ENCODE measurements at regions not wholly inside any gene's neighbourhood (a gene's known extent, or its start where the extent isn't known, plus 50 kb on each side); places are given as distances from the start of the nearest gene placed in this dataset.

DNA sequence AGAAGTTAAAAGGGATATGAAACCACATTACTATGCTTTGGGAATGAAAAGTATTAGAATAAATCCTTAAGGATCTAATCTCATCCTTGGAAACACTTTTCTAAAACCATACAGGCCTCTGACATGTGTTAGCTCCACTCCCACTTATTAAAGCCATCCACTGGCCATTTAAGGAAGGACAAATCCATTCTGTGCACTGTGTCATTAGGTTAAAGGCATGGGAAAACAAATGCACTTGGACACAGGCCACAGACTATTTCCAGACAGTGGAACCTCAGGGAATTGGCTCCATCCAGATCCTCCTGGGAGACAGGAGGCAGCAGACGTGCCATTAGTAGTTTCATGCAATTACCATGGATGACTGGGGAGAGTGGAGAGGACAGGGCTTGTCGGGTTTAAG is 454.9 kb downstream of the ENC1 start:
- FAIRE-seq (no peak), DNase-seq (ENCODE audit: extremely low spot score, insufficient read length, low read depth) (no peak)

GRCh38 chr5:74184649-74185048 is 455.9 kb downstream of the ENC1 start:
- DNase-seq (ENCODE audit: extremely low spot score, insufficient read length, low read depth) = no peak
- no peak for FAIRE-seq

- FAIRE-seq = no peak
- no peak for DNase-seq (ENCODE audit: extremely low spot score, insufficient read length, low read depth)
Measured at GRCh38 chr5:74183041-74183440, 457.5 kb downstream of the ENC1 start.

GRCh38 chr5:74182603-74183002 is 457.9 kb downstream of the ENC1 start:
- no peak for FAIRE-seq

GRCh38 chr5:74179701-74180100 is 460.8 kb downstream of the ENC1 start:
- no peak for FAIRE-seq
- no peak for DNase-seq (ENCODE audit: extremely low spot score, insufficient read length, low read depth)

More at GRCh38 chr5:74182603-74183002, 457.9 kb downstream of the ENC1 start:
- no peak for DNase-seq (ENCODE audit: extremely low spot score, insufficient read length, low read depth)

- FAIRE-seq = no peak
Measured at GRCh38 chr5:74179179-74179578, 461.3 kb downstream of the ENC1 start.

DNA sequence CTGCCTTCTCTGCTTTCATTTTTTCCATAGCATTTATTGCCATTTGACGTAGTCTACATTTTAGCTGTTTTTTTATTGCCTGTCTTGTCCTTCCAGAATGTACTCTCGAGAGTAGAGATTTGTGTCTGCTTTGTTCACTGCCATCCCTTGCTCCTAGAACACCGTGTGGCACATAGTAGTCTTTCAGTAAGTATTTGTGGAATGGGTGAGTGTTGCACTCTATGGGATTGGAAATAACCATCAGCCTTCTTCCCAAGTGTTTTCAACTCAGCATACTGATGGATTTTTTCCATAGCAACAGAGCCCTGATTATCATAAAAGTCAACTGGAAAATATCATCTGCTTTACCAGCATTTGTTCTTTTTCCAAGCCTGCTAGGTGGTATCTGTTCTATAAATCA is 462.6 kb downstream of the ENC1 start:
- DNase-seq (ENCODE audit: extremely low spot score, insufficient read length, low read depth) = no peak
- no peak for FAIRE-seq

More at GRCh38 chr5:74179179-74179578, 461.3 kb downstream of the ENC1 start:
- no peak for DNase-seq (ENCODE audit: extremely low spot score, insufficient read length, low read depth)

- DNase-seq (ENCODE audit: extremely low spot score, insufficient read length, low read depth) = no peak
- no peak for FAIRE-seq
Measured at GRCh38 chr5:74174366-74174765, 466.2 kb downstream of the ENC1 start.

GRCh38 chr5:74173665-74174064 is 466.9 kb downstream of the ENC1 start:
- DNase-seq (ENCODE audit: extremely low spot score, insufficient read length, low read depth) (no peak), FAIRE-seq (no peak)

- DNase-seq (ENCODE audit: extremely low spot score, insufficient read length, low read depth) (no peak), FAIRE-seq (no peak)
Measured at GRCh38 chr5:74173241-74173640, 467.3 kb downstream of the ENC1 start.

DNA sequence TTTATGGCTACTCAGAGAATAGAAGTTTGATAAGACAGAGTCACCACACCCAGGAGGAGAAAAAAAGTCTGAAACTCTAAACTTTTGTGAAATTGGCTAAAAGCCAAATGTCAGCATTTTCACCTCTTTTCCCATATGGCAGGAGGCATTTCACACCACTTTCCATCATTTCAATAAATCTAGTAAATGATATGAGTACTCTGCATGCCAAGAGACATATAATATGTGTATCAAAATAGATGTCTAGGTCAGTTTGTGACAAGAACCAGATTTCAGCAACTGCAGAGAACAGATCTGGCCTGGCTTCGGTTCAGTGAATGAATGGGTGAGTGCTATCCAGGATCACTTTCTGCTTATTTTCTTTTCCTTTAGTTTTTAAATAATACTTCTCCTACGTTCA is 470.8 kb downstream of the ENC1 start:
- DNase-seq (ENCODE audit: extremely low spot score, insufficient read length, low read depth) (no peak), FAIRE-seq (no peak)

GRCh38 chr5:74167930-74168315 is 472.6 kb downstream of the ENC1 start:
- DNase-seq (ENCODE audit: extremely low spot score, insufficient read length, low read depth) (no peak), FAIRE-seq (no peak)

GRCh38 chr5:74167206-74167929 is 473.2 kb downstream of the ENC1 start:
- FAIRE-seq (no peak), DNase-seq (ENCODE audit: extremely low spot score, insufficient read length, low read depth) (no peak)

DNA sequence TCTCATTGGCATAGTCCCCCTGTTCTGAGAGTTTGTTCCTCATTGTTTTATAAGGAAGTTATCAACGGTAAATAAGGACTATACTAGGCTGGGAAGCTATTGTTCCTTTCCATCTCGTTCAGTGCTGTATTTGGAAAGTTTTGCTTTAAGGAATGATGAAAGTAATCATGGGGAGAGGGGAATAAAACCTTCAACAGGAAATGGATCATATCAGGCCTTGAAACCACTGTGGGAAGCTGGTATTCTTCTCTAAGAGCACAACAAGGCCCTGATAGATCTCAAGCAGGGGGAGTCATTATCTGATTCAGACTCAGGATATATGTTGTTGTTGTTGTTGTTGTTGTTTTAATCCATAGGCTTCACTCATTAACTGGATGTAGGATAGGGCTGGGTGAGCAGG is 474.5 kb downstream of the ENC1 start:
- FAIRE-seq (no peak), DNase-seq (ENCODE audit: extremely low spot score, insufficient read length, low read depth) (no peak)

DNA sequence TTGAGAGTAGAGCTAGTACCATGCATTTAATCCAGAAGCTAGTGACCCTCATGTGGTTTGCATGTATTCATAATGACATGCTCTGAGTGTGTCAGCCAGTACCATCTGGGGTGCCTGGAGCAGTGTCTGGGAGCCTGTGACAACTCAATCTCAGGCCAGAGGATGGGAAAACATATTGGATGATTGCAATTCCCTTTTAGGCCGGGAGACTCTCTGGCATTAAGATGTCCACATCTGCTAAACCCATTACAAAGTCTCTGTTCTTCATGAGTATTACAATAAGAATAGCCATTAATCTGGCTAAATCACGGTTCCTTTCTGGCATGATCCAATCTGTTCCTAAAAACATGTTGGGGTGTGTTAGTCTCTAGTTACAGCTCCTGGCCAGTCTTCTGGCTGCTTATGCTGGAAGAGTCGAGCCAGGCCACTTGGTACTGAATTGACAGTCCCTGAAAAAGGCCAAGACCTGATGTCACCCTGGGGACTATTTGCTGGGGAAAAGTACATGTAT is 475.7 kb downstream of the ENC1 start:
- FAIRE-seq = no peak

DNA sequence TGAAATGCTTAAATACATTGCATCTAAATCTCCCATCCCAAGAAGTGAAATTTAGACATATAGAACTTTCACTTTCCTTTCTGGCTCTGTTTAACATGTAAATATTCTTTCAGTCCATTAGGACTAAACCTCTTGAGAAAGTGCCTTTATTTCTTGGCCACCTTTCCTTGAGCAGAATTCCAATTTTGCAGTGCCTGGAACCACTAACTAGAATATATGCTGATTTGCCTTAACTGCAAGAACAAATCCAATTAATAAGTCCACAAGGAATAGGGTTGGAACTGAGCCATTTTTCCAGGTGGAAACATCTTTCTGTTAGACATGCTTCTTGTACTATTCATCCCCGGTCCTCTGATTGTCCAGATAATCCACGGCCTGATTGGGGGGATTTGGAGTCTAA is 478.0 kb downstream of the ENC1 start:
- FAIRE-seq = no peak
- no peak for DNase-seq (ENCODE audit: extremely low spot score, insufficient read length, low read depth)

More for the DNA sequence above, 475.7 kb downstream of the ENC1 start:
- no peak for DNase-seq (ENCODE audit: extremely low spot score, insufficient read length, low read depth)

- DNase-seq (ENCODE audit: extremely low spot score, insufficient read length, low read depth) (no peak), FAIRE-seq (no peak)
Measured at GRCh38 chr5:74161170-74161569, 479.4 kb downstream of the ENC1 start.

DNA sequence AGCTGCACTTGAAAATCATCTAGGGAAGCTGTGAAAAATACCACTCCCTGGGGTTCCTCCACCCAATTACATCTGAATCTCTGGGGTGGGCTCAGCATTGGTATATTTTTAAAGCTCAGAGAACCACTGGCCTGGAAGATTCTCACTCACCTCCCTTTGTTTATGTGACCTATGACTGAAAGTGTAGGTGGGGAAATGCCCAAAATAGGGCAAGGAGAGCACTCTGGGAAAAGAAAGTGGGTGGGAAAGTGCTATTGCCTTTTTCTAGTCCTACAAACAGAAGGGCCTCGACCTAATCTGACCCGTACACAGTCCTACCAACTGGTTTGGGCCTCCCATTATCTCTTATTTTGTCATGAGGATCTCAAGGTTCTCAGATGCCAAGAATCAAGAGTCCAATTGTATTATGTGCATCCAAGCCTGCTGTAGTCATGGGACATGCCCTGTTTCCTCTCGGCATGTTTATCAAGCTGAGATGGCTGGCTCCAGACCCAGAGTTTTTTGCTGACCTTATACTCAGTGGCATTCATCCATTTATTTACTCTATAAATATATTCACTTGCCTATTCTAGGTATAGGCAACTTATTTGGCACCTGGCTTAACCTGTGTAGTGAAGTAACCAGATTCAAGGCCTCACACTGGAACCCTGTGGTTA is 483.7 kb downstream of the ENC1 start:
- FAIRE-seq = no peak
- DNase-seq (ENCODE audit: extremely low spot score, insufficient read length, low read depth) = no peak

DNA sequence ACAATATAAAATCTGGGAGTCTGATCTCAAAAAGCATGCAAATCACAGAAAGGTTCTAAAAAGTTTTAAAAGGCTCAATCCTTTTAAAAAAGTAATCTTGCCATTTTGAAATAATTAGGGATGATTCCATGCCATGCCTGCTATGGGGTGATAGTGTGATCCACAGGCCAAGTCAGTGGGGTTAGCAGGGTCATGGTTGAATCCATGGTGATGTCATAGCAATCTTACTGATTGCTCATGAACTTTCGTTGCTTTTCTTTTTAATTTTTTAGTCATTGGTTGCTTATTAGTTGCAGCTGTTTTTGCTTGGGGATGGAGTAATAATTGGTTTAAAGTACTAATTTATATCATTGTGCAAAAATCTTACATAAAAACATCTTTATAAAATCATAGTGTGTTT is 485.0 kb downstream of the ENC1 start:
- DNase-seq (ENCODE audit: extremely low spot score, insufficient read length, low read depth) = no peak
- no peak for FAIRE-seq

GRCh38 chr5:74154526-74154925 is 486.0 kb downstream of the ENC1 start:
- FAIRE-seq = no peak
- DNase-seq (ENCODE audit: extremely low spot score, insufficient read length, low read depth) = no peak

DNA sequence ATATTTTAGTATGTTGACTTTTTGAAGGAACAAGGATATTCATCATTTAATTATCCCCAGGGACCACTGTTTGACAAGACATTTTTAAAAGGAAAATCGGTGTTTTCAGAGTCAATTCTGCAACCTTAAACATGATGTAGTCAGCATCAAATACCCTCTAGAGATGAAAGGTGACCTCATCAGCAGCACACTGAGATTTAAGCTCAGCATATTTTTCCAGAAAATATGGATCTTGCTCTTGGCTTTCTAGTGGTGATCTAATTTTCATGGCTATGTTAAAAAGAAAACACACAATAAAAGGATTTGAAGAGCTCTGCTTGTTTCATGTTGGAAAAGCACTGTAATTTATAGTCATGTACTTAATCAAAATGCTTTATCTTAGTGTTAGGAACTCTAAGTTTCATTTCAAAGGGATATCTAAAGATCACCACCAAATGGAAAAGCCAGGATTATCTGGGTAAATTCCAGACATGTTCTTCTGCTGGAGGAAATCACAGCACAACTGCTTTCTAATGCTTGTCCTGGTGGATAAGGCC is 487.2 kb downstream of the ENC1 start:
- FAIRE-seq = no peak

More for the DNA sequence above, 487.2 kb downstream of the ENC1 start:
- DNase-seq (ENCODE audit: extremely low spot score, insufficient read length, low read depth) = no peak
